H1 (cell line): ENCODE measurements at regions not wholly inside any gene's neighbourhood (a gene's known extent, or its start where the extent isn't known, plus 50 kb on each side); places are given as distances from the start of the nearest gene placed in this dataset.

ENCODE experiments used
- CTCF ChIA-PET: fragments of 300-600 bp; sonication (Branson Sonifier 250); formaldehyde crosslinking; loops from one replicate; lab custom pipeline; 2021; ENCODE audit not compliant: partially characterized antibody; lab: Charles Lee
- POLR2A ChIA-PET: fragments of 300-600 bp; sonication (Branson Sonifier 250); formaldehyde crosslinking; loops from one replicate; lab custom pipeline; 2021; ENCODE audit warnings: inconsistent platforms; ENCODE audit not compliant: partially characterized antibody; lab: Charles Lee
- DNase-seq, 2 experiments: peaks; one replicate each; pipeline versions ENCODE4 v3.0.0 to v3.0.0-alpha.2; 2010 to 2022; ENCODE audit warnings: low spot score in 2 of 2, low read depth in 1 of 2, mixed read lengths in 1 of 2
- FAIRE-seq: peaks from 2 replicates; lab custom pipeline; 2011; peaks lifted over from hg19 to GRCh38; lab: Jason Lieb, UNC
- H2AFZ ChIP-seq: 2 replicates; pipeline ENCODE4 v1.8.1; 2012; ENCODE audit warnings: low read length, inconsistent platforms
- H2AK5ac ChIP-seq: 2 replicates; pipeline ENCODE4 v1.6.1; 2013; ENCODE audit warnings: low read depth, low read length
- H2BK120ac ChIP-seq: replicated peaks from 2 replicates; pipeline ENCODE3; 2013; ENCODE audit warnings: low read depth, low read length, inconsistent platforms
- H2BK12ac ChIP-seq: 2 replicates; pipeline ENCODE4 v1.6.1; 2013; ENCODE audit warnings: low read depth, low read length
- H2BK15ac ChIP-seq: 2 replicates; pipeline ENCODE4 v1.6.1; 2013; ENCODE audit warnings: low read length
- H2BK20ac ChIP-seq: 2 replicates; pipeline ENCODE4 v1.6.1; 2013; ENCODE audit warnings: low read length
- H2BK5ac ChIP-seq: 2 replicates; pipeline ENCODE4 v1.6.1; 2013; ENCODE audit warnings: low read depth, low read length
- H3K14ac ChIP-seq: 2 replicates; pipeline ENCODE4 v1.6.1; 2013; ENCODE audit warnings: inconsistent platforms; ENCODE audit not compliant: insufficient read length
- H3K18ac ChIP-seq: 2 replicates; pipeline ENCODE4 v1.6.1; 2013; ENCODE audit warnings: low read length; ENCODE audit errors: extremely low read depth
- H3K23ac ChIP-seq: 2 replicates; pipeline ENCODE4 v1.6.1; 2013; ENCODE audit warnings: inconsistent platforms; ENCODE audit not compliant: insufficient read length
- H3K23me2 ChIP-seq: 2 replicates; pipeline ENCODE4 v1.6.1; 2013; ENCODE audit warnings: low read depth, low read length
- H3K27ac ChIP-seq: 2 replicates; pipeline ENCODE4 v1.6.1; 2011; ENCODE audit warnings: low read depth, low read length, inconsistent platforms
- H3K27me3 ChIP-seq, 4 experiments: replicated peaks in 1 of 4; 1 replicate in 1 of 4; 2 replicates in 3 of 4; pipeline versions ENCODE4 v1.6.1 to v1.8.1; 2011 to 2013; ENCODE audit warnings: low read length in 3 of 4, mild to moderate bottlenecking in 3 of 4, inconsistent platforms in 2 of 4, mixed read lengths in 2 of 4, moderate library complexity in 1 of 4; ENCODE audit not compliant: control insufficient read depth in 3 of 4, insufficient read depth in 3 of 4; ENCODE audit errors: extremely low read depth in 1 of 4
- H3K36me3 ChIP-seq, 4 experiments: 2 replicates each; pipeline versions ENCODE4 v1.6.1 to v1.8.1; 2011 to 2013; ENCODE audit warnings: mild to moderate bottlenecking in 4 of 4, low read length in 3 of 4, moderate library complexity in 2 of 4, control low read depth in 1 of 4, inconsistent platforms in 1 of 4; ENCODE audit not compliant: insufficient read depth in 4 of 4, control insufficient read depth in 2 of 4
- H3K4ac ChIP-seq: replicated peaks from 2 replicates; pipeline ENCODE3; 2013; ENCODE audit warnings: low read length, low read depth, mixed read lengths, inconsistent platforms; ENCODE audit not compliant: insufficient read length
- H3K4me1 ChIP-seq, 4 experiments: replicated peaks in 1 of 4; 1 replicate in 1 of 4; 2 replicates in 3 of 4; pipeline versions ENCODE4 v1.6.1 to v1.8.1; 2011 to 2013; ENCODE audit warnings: low read length in 3 of 4, inconsistent platforms in 2 of 4, mixed read lengths in 1 of 4; ENCODE audit not compliant: insufficient read depth in 4 of 4, control insufficient read depth in 3 of 4
- H3K4me2 ChIP-seq, 2 experiments: 2 replicates each; pipeline versions ENCODE4 v1.6.1 to v1.8.1; 2011 to 2013; ENCODE audit warnings: low read depth in 2 of 2, low read length in 2 of 2, control low read depth in 1 of 2, inconsistent platforms in 1 of 2, mild to moderate bottlenecking in 1 of 2; ENCODE audit not compliant: insufficient read depth in 1 of 2
- H3K4me3 ChIP-seq, 4 experiments: fragments of 200-600, 300-600 bp in 1 of 4; sonication (generic), shearing (Covaris generic), sonication (Bioruptor Twin) in 1 of 4; 2 replicates each; pipeline versions ENCODE4 v1.5.1 to v1.8.1; 2011 to 2016; ENCODE audit warnings: low read length in 4 of 4, low read depth in 3 of 4, control low read depth in 2 of 4, inconsistent platforms in 2 of 4, mild to moderate bottlenecking in 2 of 4, mixed read lengths in 1 of 4, moderate library complexity in 1 of 4; ENCODE audit not compliant: insufficient read depth in 2 of 4; ENCODE audit errors: extremely low read depth in 1 of 4
- H3K56ac ChIP-seq: replicated peaks from 2 replicates; pipeline ENCODE3; 2013; ENCODE audit warnings: low read depth, mild to moderate bottlenecking, mixed read lengths, low read length, inconsistent platforms; ENCODE audit not compliant: insufficient read length
- H3K79me1 ChIP-seq: 2 replicates; pipeline ENCODE4 v1.6.1; 2013; ENCODE audit warnings: low read depth, low read length, control low read depth
- H3K79me2 ChIP-seq, 2 experiments: 2 replicates each; pipeline versions ENCODE4 v1.6.1 to v1.8.1; 2012 to 2013; ENCODE audit warnings: low read length in 2 of 2, mild to moderate bottlenecking in 2 of 2, inconsistent platforms in 1 of 2; ENCODE audit not compliant: insufficient read depth in 2 of 2, control insufficient read depth in 1 of 2
- H3K9ac ChIP-seq, 4 experiments: replicated peaks in 1 of 4; 1 replicate in 1 of 4; 2 replicates in 3 of 4; pipeline versions ENCODE4 v1.6.1 to v1.8.1; 2011 to 2013; ENCODE audit warnings: low read depth in 3 of 4, low read length in 3 of 4, control low read depth in 2 of 4, mild to moderate bottlenecking in 2 of 4, moderate library complexity in 2 of 4, inconsistent platforms in 1 of 4; ENCODE audit errors: extremely low read depth in 1 of 4
- H3K9me3 ChIP-seq, 2 experiments: 2 replicates each; pipeline versions ENCODE4 v1.6.1 to v1.8.1; 2012 to 2013; ENCODE audit warnings: mild to moderate bottlenecking in 2 of 2, moderate library complexity in 2 of 2, control low read depth in 1 of 2, inconsistent platforms in 1 of 2, low read depth in 1 of 2, low read length in 1 of 2, mixed read lengths in 1 of 2; ENCODE audit not compliant: insufficient read depth in 2 of 2
- H4K20me1 ChIP-seq, 2 experiments: replicated peaks in 1 of 2; 2 replicates each; pipeline versions ENCODE3 to v1.8.1; 2011 to 2013; ENCODE audit warnings: inconsistent platforms in 2 of 2, low read length in 2 of 2, mild to moderate bottlenecking in 1 of 2; ENCODE audit not compliant: insufficient read depth in 2 of 2, control insufficient read depth in 1 of 2
- H4K5ac ChIP-seq: 2 replicates; pipeline ENCODE4 v1.6.1; 2013; ENCODE audit warnings: low read length, low read depth, mixed read lengths, inconsistent platforms; ENCODE audit not compliant: insufficient read length
- H4K8ac ChIP-seq: 2 replicates; pipeline ENCODE4 v1.8.0; 2013; ENCODE audit warnings: mild to moderate bottlenecking, moderate library complexity, low read length, inconsistent platforms; ENCODE audit not compliant: insufficient read depth; ENCODE audit errors: extremely low read depth
- H4K91ac ChIP-seq: replicated peaks from 2 replicates; pipeline ENCODE3; 2013; ENCODE audit warnings: low read length, mixed read lengths, inconsistent platforms; ENCODE audit not compliant: insufficient read length
- BCL11A ChIP-seq, 2 experiments: IDR thresholded peaks; one replicate each; pipeline ENCODE4 v1.6.1; 2011; ENCODE audit warnings: low read depth in 2 of 2, low read length in 2 of 2, mild to moderate bottlenecking in 2 of 2
- JUN ChIP-seq: IDR thresholded peaks from 2 replicates; pipeline ENCODE4 v1.6.1; 2011; ENCODE audit warnings: low read depth, mild to moderate bottlenecking, improper control_type of control experiment, low read length
- PHF8 ChIP-seq: fragments of 200-600 bp; sonication (generic); conservative IDR thresholded peaks from 2 replicates; pipeline ENCODE4 v1.7.1; 2012; ENCODE audit warnings: low read depth, mild to moderate bottlenecking, inconsistent platforms, low read length, moderate library complexity
- WGBS, 2 experiments: shearing (Covaris generic) in 1 of 2; methylation state at CpG; one replicate each; pipeline versions ENCODE4 v1.1.6 to v1.1.7; 2013 to 2015; ENCODE audit warnings: low lambda C conversion rate in 2 of 2, mixed read lengths in 2 of 2, inconsistent platforms in 1 of 2, low coverage in 1 of 2, missing lambda C conversion rate in 1 of 2; ENCODE audit not compliant: insufficient replicate concordance in 2 of 2, insufficient coverage in 1 of 2, insufficient read length in 1 of 2; ENCODE audit errors: extremely low coverage in 1 of 2, missing lambda C conversion rate in 1 of 2; 5-methylcytosine and 5-hydroxymethylcytosine counted together

GRCh38 chr6:164720-165119 is 127.6 kb upstream of the DUSP22 start:
- no peak overlapping the region for H3K56ac ChIP-seq
- FAIRE-seq (no peak), DNase-seq (no peak)
- ChIA-PET POLR2A (no interaction called here), CTCF (interaction anchor here (1.0 kb wide), 1 partner anchor 9 kb away, joined by 4 read pairs; no protein-coding TSS in a partner anchor)
- H2AFZ ChIP-seq: no peak overlapping the region
- no peak overlapping the region for H4K91ac ChIP-seq
- no peak overlapping the region for H2BK20ac ChIP-seq
- no peak overlapping the region for H2BK12ac ChIP-seq
- no peaks in the 10 kb centered on the region for H3K79me1 ChIP-seq
- no peaks in the 10 kb centered on the region for H3K27me3 ChIP-seq
- H2BK5ac ChIP-seq: no peak overlapping the region
- no peak overlapping the region for H2BK15ac ChIP-seq
- no peak overlapping the region for H3K4me3 ChIP-seq
- no peaks in the 10 kb centered on the region for H3K79me2 ChIP-seq
- no peak overlapping the region for H4K8ac ChIP-seq
- no peaks in the 10 kb centered on the region for H4K20me1 ChIP-seq
- H3K4ac ChIP-seq: no peak overlapping the region
- H3K27ac ChIP-seq: no peak overlapping the region
- no peak overlapping the region for H2AK5ac ChIP-seq
- H3K4me1 ChIP-seq: no peaks in the 10 kb centered on the region
- peaks cover 2 to 4% of the 10 kb centered on the region in 2 experiments; a peak in 1 of 4 replicates for H3K9me3 ChIP-seq
- no peak overlapping the region for H3K23ac ChIP-seq
- 85% methylated on average over 7 of the region's 7 CpGs; no CpG with 5 or more reads in 1 of the 2 experiments for WGBS, 2 experiments
- no peak overlapping the region for H3K9ac ChIP-seq
- H3K14ac ChIP-seq: no peak overlapping the region
- H3K4me2 ChIP-seq: no peak overlapping the region
- H3K18ac ChIP-seq: no peak overlapping the region
- H3K23me2 ChIP-seq: no peaks in the 10 kb centered on the region
- H3K36me3 ChIP-seq: no peaks in the 10 kb centered on the region
- no peak overlapping the region for H2BK120ac ChIP-seq
- no peak overlapping the region for H4K5ac ChIP-seq
- TF ChIP-seq BCL11A (IDR thresholded peaks at IDR 0.05; ENCODE audit: low read depth in 2 of 2, low read length in 2 of 2): no peak
- TF ChIP-seq JUN: no peak
- TF ChIP-seq PHF8: no peak
